ENCODE measurements at regions not wholly inside any gene's neighbourhood (a gene's known extent, or its start where the extent isn't known, plus 50 kb on each side); places are given as distances from the start of the nearest gene placed in this dataset.

GRCh38 chr7:156125841-156126730, 313.8 kb upstream of the SHH start:
- H4K20me1 ChIP-seq (ENCODE audit: low read depth, low read length) = no peaks in the 10 kb centered on the region
- no peak for TF ChIP-seq EZH2phosphoT487 (conservative IDR thresholded peaks at IDR 0.05; ENCODE audit: low read length)
- TF ChIP-seq, protein P1, sequence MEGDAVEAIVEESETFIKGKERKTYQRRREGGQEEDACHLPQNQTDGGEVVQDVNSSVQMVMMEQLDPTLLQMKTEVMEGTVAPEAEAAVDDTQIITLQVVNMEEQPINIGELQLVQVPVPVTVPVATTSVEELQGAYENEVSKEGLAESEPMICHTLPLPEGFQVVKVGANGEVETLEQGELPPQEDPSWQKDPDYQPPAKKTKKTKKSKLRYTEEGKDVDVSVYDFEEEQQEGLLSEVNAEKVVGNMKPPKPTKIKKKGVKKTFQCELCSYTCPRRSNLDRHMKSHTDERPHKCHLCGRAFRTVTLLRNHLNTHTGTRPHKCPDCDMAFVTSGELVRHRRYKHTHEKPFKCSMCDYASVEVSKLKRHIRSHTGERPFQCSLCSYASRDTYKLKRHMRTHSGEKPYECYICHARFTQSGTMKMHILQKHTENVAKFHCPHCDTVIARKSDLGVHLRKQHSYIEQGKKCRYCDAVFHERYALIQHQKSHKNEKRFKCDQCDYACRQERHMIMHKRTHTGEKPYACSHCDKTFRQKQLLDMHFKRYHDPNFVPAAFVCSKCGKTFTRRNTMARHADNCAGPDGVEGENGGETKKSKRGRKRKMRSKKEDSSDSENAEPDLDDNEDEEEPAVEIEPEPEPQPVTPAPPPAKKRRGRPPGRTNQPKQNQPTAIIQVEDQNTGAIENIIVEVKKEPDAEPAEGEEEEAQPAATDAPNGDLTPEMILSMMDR (IDR thresholded peaks at IDR 0.05; ENCODE audit: insufficient read depth, low read length, poor library complexity, severe bottlenecking) = no peak

DNA sequence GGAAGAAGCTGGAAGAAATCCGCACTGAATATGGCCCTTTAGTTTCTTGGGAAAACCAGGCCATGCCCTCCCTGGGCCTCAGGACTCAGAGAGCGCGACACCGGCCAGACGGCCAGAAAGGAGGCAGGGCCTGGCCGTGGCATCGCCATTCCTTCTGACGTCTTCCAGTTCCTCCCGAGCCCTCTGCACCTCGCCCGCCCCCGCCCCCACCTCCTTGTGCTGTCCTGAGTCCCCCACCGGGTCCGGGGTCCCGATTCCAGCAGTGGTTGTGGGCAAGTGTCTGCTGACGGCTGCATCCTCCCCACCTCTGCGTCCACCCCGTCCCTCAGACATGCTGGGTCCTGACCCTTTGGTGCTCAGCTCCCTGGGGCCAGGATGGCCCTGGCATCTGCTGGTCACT, 312.1 kb upstream of the SHH start:
- Histone ChIP-seq H3K4me3 (ENCODE audit: insufficient read depth, low read length, poor library complexity, severe bottlenecking) (no peak overlapping the region), H3K9me2 (replicated peaks; ENCODE audit: insufficient read depth, low read length) (no peaks in the 10 kb centered on the region), H2AFZ (ENCODE audit: low read depth, low read length, severe bottlenecking) (no peak overlapping the region), H3K79me2 (ENCODE audit: insufficient read depth, low read length) (no peaks in the 10 kb centered on the region), H3F3A (ENCODE audit: insufficient read depth) (no peaks in the 10 kb centered on the region), H3K27ac (ENCODE audit: low read depth, low read length) (no peak overlapping the region), H3K4me2 (ENCODE audit: low read depth, low read length, poor library complexity, severe bottlenecking) (no peak overlapping the region), H3K27me3 (ENCODE audit: low read length) (no peaks in the 10 kb centered on the region), H3K9me3 (ENCODE audit: insufficient read depth, low read length) (no peaks in the 10 kb centered on the region), H3K36me3 (ENCODE audit: low read length) (no peaks in the 10 kb centered on the region), H3K9ac (ENCODE audit: low read length) (no peak overlapping the region), H4K20me1 (ENCODE audit: low read depth, low read length) (no peaks in the 10 kb centered on the region)
- TF ChIP-seq, protein P1 (IDR thresholded peaks at IDR 0.05; ENCODE audit: insufficient read depth, low read length, poor library complexity, severe bottlenecking) = no peak
- no peak for TF ChIP-seq EZH2phosphoT487 (conservative IDR thresholded peaks at IDR 0.05; ENCODE audit: low read length)

More at GRCh38 chr7:156125841-156126730, 313.8 kb upstream of the SHH start:
- H2AFZ ChIP-seq (ENCODE audit: low read depth, low read length, severe bottlenecking) = no peak overlapping the region
- H3F3A ChIP-seq (ENCODE audit: insufficient read depth) = no peaks in the 10 kb centered on the region
- no peaks in the 10 kb centered on the region for H3K36me3 ChIP-seq (ENCODE audit: low read length)
- H3K9me3 ChIP-seq (ENCODE audit: insufficient read depth, low read length) = no peaks in the 10 kb centered on the region
- no peak overlapping the region for H3K4me2 ChIP-seq (ENCODE audit: low read depth, low read length, poor library complexity, severe bottlenecking)
- no peaks in the 10 kb centered on the region for H3K9me2 ChIP-seq (replicated peaks; ENCODE audit: insufficient read depth, low read length)
- H3K9ac ChIP-seq (ENCODE audit: low read length) = no peak overlapping the region
- H3K27ac ChIP-seq (ENCODE audit: low read depth, low read length) = no peak overlapping the region
- H3K4me3 ChIP-seq (ENCODE audit: insufficient read depth, low read length, poor library complexity, severe bottlenecking) = no peak overlapping the region
- H3K79me2 ChIP-seq (ENCODE audit: insufficient read depth, low read length) = no peaks in the 10 kb centered on the region
- no peaks in the 10 kb centered on the region for H3K27me3 ChIP-seq (ENCODE audit: low read length)

DNA sequence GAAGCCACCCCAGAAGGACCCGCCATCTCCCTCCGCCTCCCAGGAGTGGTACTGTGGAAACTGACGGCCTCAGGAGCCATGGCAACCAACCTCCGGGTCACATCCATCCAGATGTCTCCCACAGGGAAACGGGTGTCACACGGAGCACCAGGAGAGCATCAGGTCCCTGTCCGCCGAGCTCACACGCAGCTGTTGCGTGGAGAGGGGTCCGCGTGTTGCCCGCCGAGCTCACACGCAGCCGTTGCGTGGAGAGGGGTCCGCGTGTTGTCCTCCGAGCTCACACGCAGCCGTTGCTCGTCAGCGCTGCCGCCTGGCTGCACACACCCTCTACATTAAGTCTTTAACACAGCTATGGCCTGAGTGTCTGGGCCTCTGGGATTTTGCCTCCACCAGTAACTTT, 311.1 kb upstream of the SHH start:
- no peaks in the 10 kb centered on the region for H3K79me2 ChIP-seq (ENCODE audit: insufficient read depth, low read length)
- no peak for TF ChIP-seq EZH2phosphoT487 (conservative IDR thresholded peaks at IDR 0.05; ENCODE audit: low read length)
- TF ChIP-seq, protein P1 (IDR thresholded peaks at IDR 0.05; ENCODE audit: insufficient read depth, low read length, poor library complexity, severe bottlenecking) = no peak
- H3K9me2 ChIP-seq (replicated peaks; ENCODE audit: insufficient read depth, low read length) = no peaks in the 10 kb centered on the region
- no peak overlapping the region for H3K9ac ChIP-seq (ENCODE audit: low read length)
- H3K27me3 ChIP-seq (ENCODE audit: low read length) = no peaks in the 10 kb centered on the region
- no peak overlapping the region for H3K27ac ChIP-seq (ENCODE audit: low read depth, low read length)
- no peak overlapping the region for H3K4me3 ChIP-seq (ENCODE audit: insufficient read depth, low read length, poor library complexity, severe bottlenecking)
- no peak overlapping the region for H3K4me2 ChIP-seq (ENCODE audit: low read depth, low read length, poor library complexity, severe bottlenecking)
- H2AFZ ChIP-seq (ENCODE audit: low read depth, low read length, severe bottlenecking) = no peak overlapping the region
- no peaks in the 10 kb centered on the region for H3F3A ChIP-seq (ENCODE audit: insufficient read depth)
- no peaks in the 10 kb centered on the region for H3K9me3 ChIP-seq (ENCODE audit: insufficient read depth, low read length)
- H4K20me1 ChIP-seq (ENCODE audit: low read depth, low read length) = no peaks in the 10 kb centered on the region
- no peaks in the 10 kb centered on the region for H3K36me3 ChIP-seq (ENCODE audit: low read length)
